ENCODE measurements at regions not wholly inside any gene's neighbourhood (a gene's known extent, or its start where the extent isn't known, plus 50 kb on each side); places are given as distances from the start of the nearest gene placed in this dataset.

- DNase-seq = peak; percentile 10
These were observed 735.1 kb upstream of the CCDC54 start for GRCh38 chr3:106642161-106642560.

- no peak for DNase-seq
These were observed 733.5 kb upstream of the CCDC54 start for GRCh38 chr3:106643684-106644161.

- no peak for DNase-seq
These were observed 703.2 kb upstream of the CCDC54 start for GRCh38 chr3:106673926-106674569.

GRCh38 chr3:106675451-106675850, 701.8 kb upstream of the CCDC54 start:
- no peak for DNase-seq

GRCh38 chr3:106678657-106679390, 698.4 kb upstream of the CCDC54 start:
- DNase-seq = no peak

GRCh38 chr3:106683953-106684620, 693.2 kb upstream of the CCDC54 start:
- no peak for DNase-seq

GRCh38 chr3:106685745-106686144, 691.5 kb upstream of the CCDC54 start:
- DNase-seq = no peak

GRCh38 chr3:106687905-106688304, 689.3 kb upstream of the CCDC54 start:
- DNase-seq = no peak

GRCh38 chr3:106688464-106688863, 688.8 kb upstream of the CCDC54 start:
- peak; percentile 5 for DNase-seq

- DNase-seq = no peak
These were observed 685.8 kb upstream of the CCDC54 start for GRCh38 chr3:106691476-106691875.

GRCh38 chr3:106692624-106693023, 684.6 kb upstream of the CCDC54 start:
- DNase-seq = no peak

GRCh38 chr3:106699122-106699521, 678.1 kb upstream of the CCDC54 start:
- no peak for DNase-seq

GRCh38 chr3:106700981-106701380, 676.3 kb upstream of the CCDC54 start:
- no peak for DNase-seq

- peak; percentile 40 for DNase-seq
These were observed 673.7 kb upstream of the CCDC54 start for GRCh38 chr3:106703524-106703923.

- no peak for DNase-seq
These were observed 669.9 kb upstream of the CCDC54 start for GRCh38 chr3:106707347-106707746.

- no peak for DNase-seq
These were observed 666.6 kb upstream of the CCDC54 start for GRCh38 chr3:106710596-106710995.

GRCh38 chr3:106711650-106712049, 665.6 kb upstream of the CCDC54 start:
- no peak for DNase-seq

- peak; percentile 47 for DNase-seq
These were observed 662.8 kb upstream of the CCDC54 start for GRCh38 chr3:106714400-106714799.

- no peak for DNase-seq
These were observed 662.0 kb upstream of the CCDC54 start for GRCh38 chr3:106715286-106715685.

GRCh38 chr3:106717178-106717780, 660.0 kb upstream of the CCDC54 start:
- DNase-seq = no peak

GRCh38 chr3:106719077-106719476, 658.2 kb upstream of the CCDC54 start:
- DNase-seq = no peak

GRCh38 chr3:106719583-106719982, 657.7 kb upstream of the CCDC54 start:
- DNase-seq = no peak

- no peak for DNase-seq
These were observed 656.7 kb upstream of the CCDC54 start for GRCh38 chr3:106720510-106720909.

GRCh38 chr3:106725566-106725965, 651.7 kb upstream of the CCDC54 start:
- DNase-seq = no peak
